RWPE1 (cell line): ENCODE measurements at regions not wholly inside any gene's neighbourhood (a gene's known extent, or its start where the extent isn't known, plus 50 kb on each side); places are given as distances from the start of the nearest gene placed in this dataset.

Source experiments
- CTCF ChIA-PET: fragments of 350-600 bp; sonication (Branson Sonifier 250); formaldehyde crosslinking; extraction: SDS; loops from one replicate; lab custom pipeline; 2021; lab: Yijun Ruan, JAX
- POLR2A ChIA-PET: fragments of 400-600 bp; formaldehyde crosslinking; extraction: SDS; loops from one replicate; lab custom pipeline; 2020; ENCODE audit warnings: antibody characterized with exemption; ENCODE audit not compliant: low non-redundant PET; lab: Yijun Ruan, JAX
- DNase-seq: peaks from one replicate; pipeline ENCODE4 v3.0.0; 2012; ENCODE audit warnings: low spot score
- H3K27ac ChIP-seq: fragments of 450-650 bp; 2 replicates; pipeline ENCODE4 v1.5.1; 2017
- CTCF ChIP-seq: fragments of 450-650 bp; conservative IDR thresholded peaks from 2 replicates; pipeline ENCODE4 v1.5.1; 2017; ENCODE audit warnings: low read depth, mild to moderate bottlenecking

- DNase-seq = no peak
- ChIA-PET POLR2A (no interaction called here), CTCF (interaction anchor here (1.6 kb wide), 1 partner anchor 13 kb away, joined by 3 read pairs; no protein-coding TSS in a partner anchor)
- H3K27ac ChIP-seq = no peak overlapping the region
- no peak for TF ChIP-seq CTCF
These were observed 205.8 kb upstream of the SLC16A7 start for GRCh38 chr12:59389968-59390576.

GRCh38 chr12:59388694-59389093 is 207.1 kb upstream of the SLC16A7 start:
- no peak overlapping the region for H3K27ac ChIP-seq
- no peak for TF ChIP-seq CTCF
- no peak for DNase-seq
- ChIA-PET CTCF (interaction anchor here (1.6 kb wide), 1 partner anchor 15 kb away, joined by 3 read pairs; no protein-coding TSS in a partner anchor), POLR2A (no interaction called here)

GRCh38 chr12:59388176-59388575 is 207.7 kb upstream of the SLC16A7 start:
- DNase-seq = no peak

GRCh38 chr12:59386236-59386635 is 209.6 kb upstream of the SLC16A7 start:
- TF ChIP-seq CTCF = no peak
- DNase-seq = no peak
- ChIA-PET CTCF (no interaction called here), POLR2A (no interaction called here)
- no peak overlapping the region for H3K27ac ChIP-seq

More at GRCh38 chr12:59388176-59388575, 207.7 kb upstream of the SLC16A7 start:
- CTCF ChIA-PET = interaction anchor here (1.6 kb wide), 1 partner anchor 15 kb away, joined by 3 read pairs; no protein-coding TSS in a partner anchor
- POLR2A ChIA-PET = no interaction called here
- no peak for TF ChIP-seq CTCF
- H3K27ac ChIP-seq = no peak overlapping the region

- no peak overlapping the region for H3K27ac ChIP-seq
- ChIA-PET CTCF (interaction anchor here (0.6 to 0.7 kb wide), 3 partner anchors 469 to 1113 kb away, joined by 3 to 4 read pairs (median 3); no protein-coding TSS in a partner anchor), POLR2A (no interaction called here)
- DNase-seq = no peak
- TF ChIP-seq CTCF = no peak
These were observed 212.6 kb upstream of the SLC16A7 start for GRCh38 chr12:59383079-59383822.

- DNase-seq = no peak
- POLR2A ChIA-PET = no interaction called here
- CTCF ChIA-PET = interaction anchor here (0.6 to 0.7 kb wide), 3 partner anchors 470 to 1113 kb away, joined by 3 to 4 read pairs (median 3); no protein-coding TSS in a partner anchor
- H3K27ac ChIP-seq = no peak overlapping the region
- no peak for TF ChIP-seq CTCF
These were observed 213.3 kb upstream of the SLC16A7 start for GRCh38 chr12:59382282-59383078.
